NAMALWA (cell line): ENCODE measurements at regions not wholly inside any gene's neighbourhood (a gene's known extent, or its start where the extent isn't known, plus 50 kb on each side); places are given as distances from the start of the nearest gene placed in this dataset.
"Not testable (repeated sequence)": the region's sequence is repeated elsewhere in the genome, so short reads cannot be mapped to it uniquely, and the experiment has no call there.

Source experiments
- DNase-seq: peaks from one replicate; pipeline ENCODE4 v3.0.0-alpha.2; 2015; ENCODE audit warnings: low spot score

DNA sequence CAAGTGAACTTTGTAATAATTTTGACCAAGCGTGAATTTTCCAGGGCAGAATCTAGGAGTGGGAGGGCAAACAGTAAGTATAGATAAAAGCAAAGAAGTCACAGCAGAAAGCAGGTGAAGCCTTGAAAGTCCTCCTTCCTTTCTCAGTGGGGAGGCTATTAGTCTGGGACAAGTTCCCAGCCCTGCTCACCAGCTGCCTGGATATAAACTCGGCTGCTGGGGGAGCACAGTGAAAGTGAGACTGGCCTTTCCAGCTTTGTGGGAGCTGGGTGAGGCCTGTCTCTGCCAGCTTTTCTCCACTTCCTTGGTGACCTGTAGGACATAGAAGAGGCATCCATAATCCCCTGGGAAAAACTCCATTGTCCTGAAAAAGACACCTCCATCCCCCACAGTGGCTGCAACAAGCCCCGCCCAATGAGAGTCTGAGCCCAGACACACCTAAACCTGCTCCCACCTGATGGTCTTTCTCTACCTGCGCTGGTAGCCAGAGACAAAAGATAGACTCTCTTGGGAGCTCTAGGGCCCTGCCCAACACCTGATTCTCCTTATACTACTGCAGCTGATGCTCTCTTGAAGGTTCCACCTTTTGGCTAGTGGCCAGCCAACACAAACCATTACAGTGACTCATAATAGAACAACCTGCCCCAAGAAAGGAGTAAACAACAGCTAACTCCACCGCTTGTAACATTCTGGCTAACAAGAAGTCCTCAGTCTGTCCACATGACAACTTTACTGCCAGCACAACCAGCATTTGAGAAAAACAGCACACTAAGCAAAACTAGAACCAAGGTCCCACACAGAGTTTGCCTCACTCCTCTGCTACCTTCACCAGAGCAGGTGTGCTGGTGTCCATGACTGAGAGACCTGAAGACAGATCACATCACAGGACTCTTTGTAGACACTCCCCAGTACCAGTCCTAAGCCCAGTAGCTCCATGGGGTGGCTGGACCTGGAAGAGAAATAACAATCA lies 252.2 kb upstream of the SLITRK6 start:
- DNase-seq: no peak

DNA sequence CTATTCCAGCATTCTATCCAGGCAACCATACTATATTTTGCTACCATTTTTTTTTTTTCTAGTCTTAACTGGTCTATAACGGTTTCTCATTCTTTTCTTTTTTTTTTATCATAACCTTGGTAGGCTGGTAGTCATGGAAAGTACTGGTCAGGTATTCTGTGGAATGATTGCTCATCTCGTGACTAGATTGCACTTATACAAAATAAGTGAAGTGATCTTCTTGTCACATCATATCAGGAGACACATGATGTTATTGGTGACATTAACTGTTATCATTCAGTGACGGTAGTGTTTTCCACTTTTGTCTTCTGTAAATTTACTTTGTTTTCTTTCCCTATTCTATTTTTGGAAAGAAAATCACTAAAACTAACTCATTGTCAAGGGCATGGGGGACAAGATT lies 239.3 kb upstream of the SLITRK6 start:
- DNase-seq: no peak

DNA sequence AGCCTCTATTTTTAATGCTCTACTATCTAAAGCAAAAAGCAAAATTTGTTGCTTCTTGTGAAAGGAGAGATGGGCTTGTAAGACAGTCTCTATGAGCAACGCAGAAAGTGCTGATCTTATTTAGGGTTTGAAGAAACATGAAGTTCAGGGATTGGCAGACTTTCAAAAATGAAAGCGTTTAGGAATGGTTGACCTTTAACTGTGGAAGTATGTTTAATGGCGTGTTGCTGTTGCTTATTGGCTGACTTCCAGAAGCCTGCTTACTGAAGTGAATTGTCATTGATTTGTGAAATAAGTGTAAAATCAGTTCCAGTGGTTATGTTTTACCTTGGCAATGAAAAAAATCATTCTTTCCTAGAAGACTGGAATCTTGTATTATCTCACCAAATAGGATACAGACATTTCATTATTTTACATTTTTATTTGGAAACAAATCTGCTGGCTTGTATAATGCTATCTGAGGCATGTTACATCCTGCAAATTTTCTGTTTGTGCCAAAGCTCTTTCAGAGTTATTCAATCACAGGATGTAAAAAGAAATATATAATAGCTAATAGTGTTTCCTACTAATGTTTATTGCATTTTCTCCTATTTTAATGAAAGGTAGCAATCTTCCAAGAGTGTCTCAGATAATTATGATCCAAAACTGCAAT lies 221.3 kb upstream of the SLITRK6 start:
- DNase-seq: no peak

DNA sequence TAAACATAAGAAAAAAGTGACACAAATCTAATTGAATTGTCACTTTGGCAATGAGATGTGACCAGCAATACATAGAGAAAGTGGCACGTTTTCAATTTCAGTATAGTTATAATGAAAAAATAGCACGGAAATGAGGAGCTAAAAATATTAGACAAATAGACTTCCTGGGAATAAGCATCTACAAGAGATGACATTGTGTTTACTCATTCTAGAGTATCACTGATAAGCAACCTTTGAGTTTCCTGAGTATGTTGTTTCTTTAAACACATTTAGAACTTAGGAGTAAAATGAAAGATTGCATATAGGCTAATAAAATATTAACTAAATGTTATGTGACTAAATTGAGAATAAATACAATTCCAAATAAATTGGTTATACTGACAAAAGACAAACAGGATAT lies 207.1 kb upstream of the SLITRK6 start:
- no peak for DNase-seq

DNA sequence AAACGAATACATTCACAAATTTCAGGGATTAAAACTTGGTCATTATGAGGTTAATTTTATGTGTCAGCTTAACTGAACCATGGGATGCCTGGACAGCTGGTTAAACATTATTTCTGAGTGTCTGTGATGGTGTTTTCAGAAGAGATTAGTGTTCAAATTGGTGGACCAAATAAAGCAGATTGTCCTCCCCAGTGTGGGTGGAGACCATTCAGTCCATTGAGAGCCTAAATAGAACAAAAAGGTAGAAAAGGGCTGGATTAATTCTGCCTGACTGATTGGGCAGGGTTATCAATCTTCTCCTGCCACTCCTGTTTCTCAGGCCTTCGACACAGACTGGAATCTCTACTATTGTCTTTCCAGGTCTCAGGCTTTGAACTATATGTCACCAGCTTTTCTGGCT lies 203.8 kb upstream of the SLITRK6 start:
- no peak for DNase-seq

DNA sequence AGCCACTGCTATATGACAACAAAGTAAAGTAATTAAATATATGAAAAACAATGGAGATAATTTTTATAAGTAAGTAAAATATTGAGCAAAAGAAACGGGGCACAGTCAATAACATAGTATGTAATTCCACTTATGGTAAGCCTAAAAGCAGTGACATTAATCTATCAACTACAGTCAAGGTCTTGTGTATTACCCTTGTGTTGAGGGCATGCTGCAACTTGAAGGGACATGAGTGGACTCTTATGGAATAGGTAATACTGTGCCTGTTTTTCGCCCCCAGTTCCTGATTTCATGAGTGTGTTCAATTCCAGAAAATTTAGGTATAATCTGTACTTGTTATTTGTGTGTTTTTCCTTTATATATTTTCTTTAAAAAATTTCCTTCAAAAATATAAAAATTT lies 201.3 kb upstream of the SLITRK6 start:
- DNase-seq: no peak

DNA sequence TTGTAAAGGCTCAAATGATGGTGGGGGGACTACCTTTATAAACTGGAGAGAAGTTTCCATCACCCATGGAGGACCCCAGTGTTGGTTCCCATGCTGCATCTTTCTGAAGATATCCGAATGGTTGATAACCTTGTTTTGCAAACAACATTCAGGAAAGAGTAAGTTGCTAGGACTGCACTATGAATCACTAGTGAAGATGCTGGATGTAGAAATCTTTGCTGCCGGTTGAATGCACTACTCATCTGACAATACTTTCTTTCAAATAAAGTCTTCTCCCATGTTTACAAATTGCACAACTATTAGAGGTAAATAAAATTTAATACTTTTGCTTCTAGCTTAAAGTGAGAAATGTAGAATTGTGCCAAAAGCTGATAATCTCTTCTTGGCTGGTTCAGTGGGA lies 198.4 kb upstream of the SLITRK6 start:
- DNase-seq: no peak

DNA sequence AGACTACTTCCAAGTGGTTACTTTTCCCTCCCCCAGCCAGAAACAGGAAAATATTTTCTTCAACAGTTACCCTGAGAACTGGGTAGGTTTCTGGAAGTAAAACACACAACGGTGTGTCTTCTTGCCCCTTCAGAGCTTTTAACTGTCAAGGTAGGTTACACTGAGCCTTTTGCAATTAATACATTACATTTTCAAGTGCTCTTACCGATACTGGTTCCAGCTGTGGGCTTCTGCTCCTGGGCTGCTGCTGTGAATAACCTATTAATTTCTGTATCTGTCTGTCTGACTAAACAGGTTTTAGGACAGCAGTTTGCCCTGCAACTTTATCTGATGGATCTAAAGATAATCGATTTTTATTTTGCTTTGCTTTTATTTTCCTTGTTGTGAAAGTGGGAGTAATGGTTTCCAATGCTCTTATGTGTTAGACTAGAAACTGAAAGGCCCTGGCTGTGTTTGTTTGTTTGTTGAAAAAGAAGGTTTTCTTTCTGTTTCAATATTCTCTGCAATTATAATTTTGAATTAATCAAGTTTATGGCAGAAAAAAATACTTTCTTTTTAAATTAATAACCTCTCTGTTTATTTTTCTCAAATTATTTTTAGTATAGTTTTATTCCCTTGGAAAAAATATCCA lies 196.7 kb upstream of the SLITRK6 start:
- DNase-seq: no peak

DNA sequence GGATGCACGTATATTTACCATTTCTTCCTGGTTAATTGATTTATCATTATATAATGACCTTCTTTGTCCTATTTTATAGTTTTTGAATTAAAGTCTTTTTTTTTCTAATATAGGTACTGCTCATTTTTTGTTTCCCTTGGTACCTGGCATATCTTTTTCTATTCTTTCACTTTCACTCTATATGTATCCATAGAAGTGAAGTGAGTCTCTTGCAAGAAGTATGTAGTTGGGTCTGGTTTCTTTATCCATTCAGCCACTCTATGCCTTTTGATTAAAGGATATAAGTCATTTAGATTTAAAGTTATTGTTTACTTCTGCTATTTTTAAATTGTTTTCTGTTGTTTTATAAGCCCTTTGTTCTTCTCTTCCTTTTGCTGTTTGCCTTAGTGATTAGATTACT lies 194.3 kb upstream of the SLITRK6 start:
- no peak for DNase-seq

DNA sequence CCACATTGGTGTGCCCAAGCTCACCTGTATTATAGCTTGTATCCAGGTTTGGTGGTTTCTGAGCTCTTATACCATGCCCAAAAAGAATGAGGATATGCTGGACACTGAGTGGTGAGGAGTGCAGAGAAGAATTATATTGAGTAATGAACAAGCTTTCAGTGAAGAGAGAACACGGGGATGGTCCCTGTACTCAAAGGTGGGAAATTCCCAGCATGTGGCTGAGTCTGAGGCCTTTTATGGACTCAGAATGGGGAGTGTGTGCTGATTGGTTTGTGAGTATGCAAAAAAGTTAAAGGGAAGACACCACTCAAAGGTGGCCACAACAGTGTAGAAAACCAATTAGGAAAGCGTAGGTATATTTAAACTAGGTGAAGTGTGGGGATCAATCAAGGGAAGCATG lies 191.2 kb upstream of the SLITRK6 start:
- no peak for DNase-seq

DNA sequence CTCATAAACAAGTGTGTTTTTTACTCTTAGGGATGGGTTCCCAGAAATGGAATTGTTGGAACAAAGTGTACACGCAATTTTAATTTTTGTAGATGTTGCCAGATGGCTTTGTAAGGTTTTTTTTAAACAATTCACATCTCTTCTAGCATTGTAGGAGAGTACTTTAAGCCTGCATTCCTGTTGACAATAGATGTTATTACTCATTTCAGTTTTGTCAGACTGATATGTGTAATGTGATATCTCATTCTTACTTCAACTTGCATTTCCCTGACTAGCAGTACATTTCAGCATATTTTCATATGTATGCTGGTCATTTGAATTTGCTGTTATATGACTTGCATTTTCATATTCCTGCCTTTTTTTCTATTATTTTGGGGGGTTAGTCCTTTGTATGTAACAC lies 186.6 kb upstream of the SLITRK6 start:
- DNase-seq: no peak

DNA sequence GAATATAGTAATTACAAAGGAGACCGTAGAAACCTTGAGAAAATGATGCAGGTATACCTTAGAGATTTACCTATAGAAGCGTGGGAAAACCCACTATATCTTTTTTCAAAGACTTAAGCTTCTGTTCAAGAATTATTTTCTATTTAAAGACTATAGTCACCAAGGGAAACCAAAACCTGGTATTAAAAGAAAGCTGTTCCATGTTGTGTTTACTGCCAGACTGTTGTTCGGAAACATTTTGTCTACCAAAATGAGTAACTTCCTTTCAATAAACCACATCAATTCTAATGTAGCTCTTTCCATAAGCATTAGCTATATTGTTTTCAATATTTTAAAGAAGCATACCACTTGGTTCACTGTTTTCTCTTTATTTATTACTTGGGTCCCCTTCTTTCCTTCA lies 182.9 kb upstream of the SLITRK6 start:
- DNase-seq: no peak

DNA sequence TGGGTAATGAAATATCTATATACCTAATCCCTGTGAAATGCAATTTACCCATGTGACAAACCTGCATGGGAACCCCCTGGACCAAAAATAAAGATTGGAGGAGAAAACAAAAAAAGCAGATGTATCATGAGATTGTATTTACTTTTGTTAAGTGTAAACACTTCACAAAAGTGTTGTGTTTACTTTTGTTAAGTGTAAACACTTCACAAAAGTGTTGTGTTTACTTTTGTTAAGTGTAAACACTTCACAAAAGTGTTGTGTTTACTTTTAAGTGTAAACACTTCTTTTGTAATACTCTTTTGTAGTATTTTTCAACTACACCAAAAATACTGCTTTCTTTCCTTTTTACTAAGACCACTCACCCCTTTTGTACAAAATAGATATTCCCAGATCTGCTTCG lies 181.2 kb upstream of the SLITRK6 start:
- not testable (repeated sequence) for DNase-seq

DNA sequence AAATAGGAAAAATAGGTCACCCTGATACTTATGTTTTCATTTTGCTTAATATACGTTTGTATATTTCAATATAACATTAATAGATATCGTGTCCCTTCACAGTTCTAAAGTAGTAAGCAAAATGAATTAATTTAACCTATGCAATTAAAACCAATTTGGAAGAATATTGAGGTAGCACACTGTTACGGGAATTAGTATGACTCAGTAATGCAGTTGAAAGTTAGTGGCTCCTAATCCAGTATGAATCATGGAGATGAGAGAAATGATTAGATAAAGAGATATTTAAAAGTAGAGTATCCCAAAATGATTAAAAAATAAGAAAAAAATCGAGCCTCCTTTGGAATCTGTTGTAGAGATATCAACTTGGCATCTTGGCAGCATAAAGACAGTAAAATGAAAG lies 177.0 kb upstream of the SLITRK6 start:
- no peak for DNase-seq

DNA sequence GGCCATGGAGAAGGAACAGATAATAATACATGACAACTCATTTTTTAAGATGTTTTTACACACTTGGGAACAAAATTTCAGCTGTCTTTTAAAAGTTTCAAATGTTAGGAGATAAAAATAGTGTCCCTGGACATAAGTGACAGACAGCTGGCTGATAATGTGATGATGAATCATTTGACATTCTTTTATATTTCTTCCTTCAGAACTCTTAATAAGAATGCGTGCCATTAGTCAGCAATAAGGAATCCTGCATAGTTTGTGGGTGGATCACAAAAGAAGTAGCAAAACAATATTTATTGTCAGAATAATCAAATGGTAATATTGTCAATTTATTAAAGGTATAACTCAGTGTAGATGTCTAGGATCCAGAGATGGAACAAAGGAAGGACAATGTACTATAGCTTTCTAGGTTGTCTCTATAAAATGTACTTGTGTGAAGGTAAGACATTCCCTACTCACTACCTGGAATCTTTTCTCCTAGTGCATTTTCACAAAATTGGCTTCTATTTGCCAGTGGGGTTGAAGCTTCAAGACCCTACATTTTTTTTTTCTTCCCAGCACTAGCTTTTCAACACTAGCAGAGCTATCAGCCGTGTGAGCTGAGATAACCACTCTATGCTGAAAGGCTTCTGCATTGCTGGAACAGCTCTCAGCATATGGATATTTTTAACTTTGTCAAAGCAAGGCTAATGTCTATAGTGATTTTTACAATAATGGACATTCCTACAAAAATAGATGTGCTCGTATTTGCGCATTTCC lies 175.6 kb upstream of the SLITRK6 start:
- DNase-seq: no peak

DNA sequence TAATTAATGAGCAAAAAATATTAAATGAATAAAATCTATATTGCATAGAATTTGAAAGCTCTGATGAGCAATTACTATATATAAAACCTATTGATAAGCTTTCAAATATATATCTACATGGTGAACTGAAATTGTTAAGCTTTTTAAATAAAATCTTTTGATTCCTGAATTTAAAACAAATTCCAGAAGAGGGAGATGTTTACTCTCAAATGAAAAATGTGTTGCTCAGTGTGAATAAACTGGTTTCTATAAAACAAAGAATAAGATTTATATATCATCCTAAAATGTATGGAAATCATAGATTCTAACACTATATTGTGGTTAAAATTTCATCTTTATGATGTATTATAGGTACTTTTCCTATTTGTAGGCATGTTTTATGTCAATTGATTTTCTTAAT lies 171.5 kb upstream of the SLITRK6 start:
- DNase-seq: no peak

DNA sequence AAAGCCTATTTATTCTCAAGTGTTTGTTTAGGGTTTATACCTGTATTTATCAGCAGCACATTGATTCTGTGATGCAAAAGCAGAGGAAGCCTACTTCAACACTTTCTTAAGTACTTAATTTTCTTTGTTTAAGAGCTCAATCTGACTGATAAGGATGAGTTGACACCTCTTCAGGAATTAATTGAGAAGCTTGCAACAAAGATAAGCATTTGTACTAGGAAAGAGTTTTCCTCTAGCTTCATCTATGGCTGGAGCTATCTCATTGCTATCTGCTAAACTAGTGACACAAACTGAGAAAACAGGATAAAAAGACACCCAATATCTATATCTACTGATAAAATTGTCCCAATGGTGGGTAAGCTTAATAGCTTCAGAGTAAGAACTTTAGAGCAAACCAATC lies 170.1 kb upstream of the SLITRK6 start:
- no peak for DNase-seq

DNA sequence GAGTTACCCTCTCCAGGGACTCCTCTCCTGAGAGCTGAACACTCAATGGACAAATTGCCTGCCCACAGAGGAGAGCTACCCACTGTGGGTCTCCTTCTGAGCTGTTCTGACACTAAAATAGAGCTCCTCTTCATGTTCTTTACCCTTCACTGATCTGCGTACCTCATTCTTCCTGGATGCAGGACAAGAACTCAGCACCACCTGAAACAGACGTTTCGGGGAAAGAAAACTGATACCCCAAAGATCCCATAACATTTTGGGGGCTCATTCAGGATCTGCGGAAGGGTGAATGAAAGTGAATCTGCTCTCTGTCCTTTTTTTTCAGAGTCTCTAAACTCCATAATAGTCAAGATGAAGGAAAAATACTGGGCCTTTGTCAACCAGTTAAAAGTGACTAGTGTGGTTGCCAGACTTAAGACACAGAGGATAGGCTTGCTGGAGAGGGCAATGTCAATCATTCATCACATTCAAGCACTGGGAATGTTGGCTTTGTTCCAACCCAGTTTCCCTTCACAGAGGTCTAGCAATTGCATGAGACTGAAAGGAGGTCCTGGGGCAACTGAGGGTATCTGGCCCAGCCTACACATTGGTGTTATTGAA lies 136.7 kb upstream of the SLITRK6 start:
- no peak for DNase-seq

DNA sequence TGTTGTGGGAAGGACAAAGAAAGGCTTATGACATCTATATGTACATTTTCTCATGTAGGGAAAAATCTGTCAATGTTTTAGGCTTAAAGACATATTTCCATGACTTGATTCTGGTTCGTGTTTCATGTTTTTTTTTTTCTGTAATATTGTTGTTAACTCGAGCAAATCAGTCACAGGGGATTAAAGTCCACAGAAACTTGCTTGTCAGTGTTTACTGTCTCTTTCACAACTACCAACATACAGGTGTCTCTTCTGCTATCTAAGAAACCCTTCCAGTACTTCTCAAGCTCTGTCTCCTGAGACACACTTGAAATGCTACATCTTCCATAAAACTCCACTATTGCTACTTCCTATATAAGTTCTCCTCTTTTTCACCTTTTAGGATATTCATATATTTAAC lies 130.9 kb upstream of the SLITRK6 start:
- DNase-seq: no peak

DNA sequence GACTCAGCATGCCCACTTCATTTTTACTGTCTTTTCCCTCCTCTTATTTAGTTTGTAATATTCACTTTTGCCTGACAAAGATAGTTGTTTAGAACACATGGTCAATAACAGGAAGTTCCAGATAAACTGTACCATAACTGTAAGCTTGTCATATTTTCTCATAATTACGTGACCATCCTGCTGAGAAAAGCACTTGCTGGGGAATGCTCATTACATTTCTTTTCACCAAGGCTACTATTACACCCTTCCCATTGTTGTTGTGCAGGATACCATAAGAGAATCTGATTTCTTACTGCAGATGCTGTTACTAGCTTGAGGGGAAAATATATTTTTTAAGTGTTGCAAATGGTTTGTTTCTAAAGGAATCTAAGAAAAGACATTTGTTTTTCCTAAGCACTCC lies 111.7 kb upstream of the SLITRK6 start:
- no peak for DNase-seq

DNA sequence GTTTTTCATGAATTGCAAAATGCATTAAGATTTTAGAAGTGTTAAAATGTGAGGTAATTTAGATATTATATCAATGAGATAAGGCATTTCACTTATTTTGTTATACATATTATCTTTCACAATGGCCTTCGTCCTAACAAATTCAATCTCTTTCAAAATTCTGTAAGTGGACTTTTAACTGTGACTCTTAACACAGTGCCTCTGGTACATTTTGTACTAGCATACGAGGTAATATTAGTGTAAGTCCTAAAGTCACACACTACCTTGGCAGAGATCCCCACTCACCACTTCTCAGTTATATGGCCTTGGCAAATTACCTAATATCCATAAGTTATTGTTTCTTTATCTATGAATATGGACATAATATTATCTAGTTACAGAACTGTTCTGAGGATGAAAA lies 101.3 kb upstream of the SLITRK6 start:
- DNase-seq: no peak
